Right renal cortex interstitium (tissue), 3 donors: ENCODE measurements at regions not wholly inside any gene's neighbourhood (a gene's known extent, or its start where the extent isn't known, plus 50 kb on each side); places are given as distances from the start of the nearest gene placed in this dataset.

Experiments used
- DNase-seq, 3 donors: peaks; one replicate each; pipeline ENCODE4 v3.0.0-alpha.2; 2013; ENCODE audit warnings: low read depth in 3 of 3, low spot score in 2 of 3

- no peak for DNase-seq
These were observed 217.5 kb downstream of the SOX9 start for GRCh38 chr17:72338304-72338703.

GRCh38 chr17:72338847-72339790 lies 218.3 kb downstream of the SOX9 start:
- peak in 1 of 3 donors; percentile 41 for DNase-seq

GRCh38 chr17:72340836-72341235 lies 220.0 kb downstream of the SOX9 start:
- no peak for DNase-seq

GRCh38 chr17:72342061-72342460 lies 221.2 kb downstream of the SOX9 start:
- no peak for DNase-seq

GRCh38 chr17:72342627-72343527 lies 222.1 kb downstream of the SOX9 start:
- DNase-seq, result peak in 2 of 3 donors; percentile 57 to 64

- no peak for DNase-seq
These were observed 223.1 kb downstream of the SOX9 start for GRCh38 chr17:72343911-72344310.

GRCh38 chr17:72344613-72345012 lies 223.8 kb downstream of the SOX9 start:
- DNase-seq, result no peak

GRCh38 chr17:72345088-72345487 lies 224.3 kb downstream of the SOX9 start:
- no peak for DNase-seq

- no peak for DNase-seq
These were observed 224.7 kb downstream of the SOX9 start for GRCh38 chr17:72345536-72345935.

- DNase-seq, result no peak
These were observed 225.5 kb downstream of the SOX9 start for GRCh38 chr17:72346306-72346705.

- no peak for DNase-seq
These were observed 228.2 kb downstream of the SOX9 start for GRCh38 chr17:72349011-72349410.

GRCh38 chr17:72349491-72349995 lies 228.7 kb downstream of the SOX9 start:
- no peak for DNase-seq

GRCh38 chr17:72350073-72350472 lies 229.3 kb downstream of the SOX9 start:
- DNase-seq, result no peak

- DNase-seq, result no peak
These were observed 230.5 kb downstream of the SOX9 start for GRCh38 chr17:72351365-72351764.

- DNase-seq, result no peak
These were observed 231.1 kb downstream of the SOX9 start for GRCh38 chr17:72351884-72352346.

- DNase-seq, result no peak
These were observed 232.7 kb downstream of the SOX9 start for GRCh38 chr17:72353502-72353901.

- DNase-seq, result no peak
These were observed 233.3 kb downstream of the SOX9 start for GRCh38 chr17:72354071-72354470.

- no peak for DNase-seq
These were observed 237.0 kb downstream of the SOX9 start for GRCh38 chr17:72357764-72358365.

- DNase-seq, result no peak
These were observed 237.6 kb downstream of the SOX9 start for GRCh38 chr17:72358465-72358864.

- DNase-seq, result no peak
These were observed 238.5 kb downstream of the SOX9 start for GRCh38 chr17:72359274-72359673.

GRCh38 chr17:72359811-72360210 lies 239.0 kb downstream of the SOX9 start:
- DNase-seq, result no peak
